Hematopoietic multipotent progenitor cell treated with erythropoietin and hydrocortisone succinate and interleukin-3 and kit ligand, for 6 days (in vitro differentiated cells): ENCODE measurements at regions not wholly inside any gene's neighbourhood (a gene's known extent, or its start where the extent isn't known, plus 50 kb on each side); places are given as distances from the start of the nearest gene placed in this dataset.
"Not testable (repeated sequence)": the region's sequence is repeated elsewhere in the genome, so short reads cannot be mapped to it uniquely, and the experiment has no call there.

Source experiments
- DNase-seq: peaks from one replicate; pipeline ENCODE4 v3.0.0-alpha.2; 2015

- not testable (repeated sequence) for DNase-seq
These were observed 108.3 kb upstream of the FOXD4L5 start for GRCh38 chr9:65393111-65393810.

GRCh38 chr9:65392611-65393010 is 107.6 kb upstream of the FOXD4L5 start:
- not testable (repeated sequence) for DNase-seq

- DNase-seq, result not testable (repeated sequence)
These were observed 104.7 kb upstream of the FOXD4L5 start for GRCh38 chr9:65389710-65390109.

GRCh38 chr9:65389216-65389615 is 104.2 kb upstream of the FOXD4L5 start:
- DNase-seq, result not testable (repeated sequence)

GRCh38 chr9:65386699-65387098 is 101.7 kb upstream of the FOXD4L5 start:
- peak; percentile 83 for DNase-seq

GRCh38 chr9:65386191-65386590 is 101.2 kb upstream of the FOXD4L5 start:
- not testable (repeated sequence) for DNase-seq

GRCh38 chr9:65385655-65386024 is 100.6 kb upstream of the FOXD4L5 start:
- DNase-seq, result not testable (repeated sequence)

GRCh38 chr9:65384759-65385654 is 100.0 kb upstream of the FOXD4L5 start:
- not testable (repeated sequence) for DNase-seq

- not testable (repeated sequence) for DNase-seq
These were observed 99.1 kb upstream of the FOXD4L5 start for GRCh38 chr9:65384066-65384465.

- DNase-seq, result not testable (repeated sequence)
These were observed 98.6 kb upstream of the FOXD4L5 start for GRCh38 chr9:65383646-65384045.

- not testable (repeated sequence) for DNase-seq
These were observed 97.8 kb upstream of the FOXD4L5 start for GRCh38 chr9:65382701-65383318.
